Endothelial cell of hepatic sinusoid (primary cell): ENCODE measurements at regions not wholly inside any gene's neighbourhood (a gene's known extent, or its start where the extent isn't known, plus 50 kb on each side); places are given as distances from the start of the nearest gene placed in this dataset.

Source experiments
- in situ Hi-C: cut with HindIII; loops from 2 replicates; pipeline ENCODE4 v1.10.0; 2017; ENCODE audit warnings: low sequenced_read_pairs

GRCh38 chr4:37054531-37055077, 189.9 kb upstream of the NWD2 start:
- in situ Hi-C loops: no loop called here

- in situ Hi-C loops: no loop called here
These were observed 185.7 kb upstream of the NWD2 start for GRCh38 chr4:37058826-37059225.

GRCh38 chr4:37066159-37066558, 178.4 kb upstream of the NWD2 start:
- in situ Hi-C loops: no loop called here

GRCh38 chr4:37068580-37068979, 176.0 kb upstream of the NWD2 start:
- in situ Hi-C loops: no loop called here

GRCh38 chr4:37070041-37070440, 174.5 kb upstream of the NWD2 start:
- in situ Hi-C loops: no loop called here

- in situ Hi-C loops: no loop called here
These were observed 173.0 kb upstream of the NWD2 start for GRCh38 chr4:37071576-37071975.

GRCh38 chr4:37073226-37073840, 171.2 kb upstream of the NWD2 start:
- in situ Hi-C loops: no loop called here

- in situ Hi-C loops: no loop called here
These were observed 161.6 kb upstream of the NWD2 start for GRCh38 chr4:37082912-37083311.

- in situ Hi-C loops: no loop called here
These were observed 148.6 kb upstream of the NWD2 start for GRCh38 chr4:37095925-37096324.

- in situ Hi-C loops: no loop called here
These were observed 143.4 kb upstream of the NWD2 start for GRCh38 chr4:37101182-37101581.

GRCh38 chr4:37101686-37102085, 142.9 kb upstream of the NWD2 start:
- in situ Hi-C loops: no loop called here

- in situ Hi-C loops: no loop called here
These were observed 134.8 kb upstream of the NWD2 start for GRCh38 chr4:37109756-37110155.

- in situ Hi-C loops: no loop called here
These were observed 119.7 kb upstream of the NWD2 start for GRCh38 chr4:37124800-37125199.

- in situ Hi-C loops: no loop called here
These were observed 118.5 kb upstream of the NWD2 start for GRCh38 chr4:37126051-37126450.

- in situ Hi-C loops: no loop called here
These were observed 114.1 kb upstream of the NWD2 start for GRCh38 chr4:37130465-37130864.

GRCh38 chr4:37132351-37132974, 112.1 kb upstream of the NWD2 start:
- in situ Hi-C loops: no loop called here

- in situ Hi-C loops: no loop called here
These were observed 111.6 kb upstream of the NWD2 start for GRCh38 chr4:37132975-37133360.

- in situ Hi-C loops: no loop called here
These were observed 106.4 kb upstream of the NWD2 start for GRCh38 chr4:37138019-37138653.

GRCh38 chr4:37138789-37139188, 105.8 kb upstream of the NWD2 start:
- in situ Hi-C loops: no loop called here

- in situ Hi-C loops: no loop called here
These were observed 104.6 kb upstream of the NWD2 start for GRCh38 chr4:37139987-37140386.

- in situ Hi-C loops: no loop called here
These were observed 98.3 kb upstream of the NWD2 start for GRCh38 chr4:37146260-37146659.

- in situ Hi-C loops: no loop called here
These were observed 86.9 kb upstream of the NWD2 start for GRCh38 chr4:37157476-37158167.
